ENCODE measurements at regions not wholly inside any gene's neighbourhood (a gene's known extent, or its start where the extent isn't known, plus 50 kb on each side); places are given as distances from the start of the nearest gene placed in this dataset.

- DNase-seq: no peak
Observed at GRCh38 chr2:216286616-216287231, 85.6 kb downstream of the MARCHF4 start.

GRCh38 chr2:216285701-216286100, 86.6 kb downstream of the MARCHF4 start:
- DNase-seq: no peak

DNA sequence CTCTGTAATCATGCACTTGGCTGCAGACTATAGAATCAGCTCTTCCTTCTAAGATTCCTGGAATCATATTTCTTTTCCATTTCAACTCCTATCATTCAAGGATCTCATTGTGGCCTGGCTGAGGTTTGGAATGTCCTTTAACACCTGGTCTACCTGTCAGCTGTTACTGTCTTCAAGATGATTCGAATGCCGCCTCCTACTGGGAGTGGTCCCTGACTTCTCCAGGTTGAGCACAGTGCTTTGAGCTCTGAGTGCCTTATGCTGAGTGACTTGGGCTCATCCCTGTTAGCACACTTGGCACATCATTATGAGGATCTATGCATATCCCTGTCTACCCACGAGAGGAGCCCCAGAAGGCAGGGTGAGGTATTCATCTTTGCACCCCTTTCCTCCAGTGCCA, 87.6 kb downstream of the MARCHF4 start:
- no peak for DNase-seq

- DNase-seq: no peak
Observed at GRCh38 chr2:216283038-216283900, 89.0 kb downstream of the MARCHF4 start.

DNA sequence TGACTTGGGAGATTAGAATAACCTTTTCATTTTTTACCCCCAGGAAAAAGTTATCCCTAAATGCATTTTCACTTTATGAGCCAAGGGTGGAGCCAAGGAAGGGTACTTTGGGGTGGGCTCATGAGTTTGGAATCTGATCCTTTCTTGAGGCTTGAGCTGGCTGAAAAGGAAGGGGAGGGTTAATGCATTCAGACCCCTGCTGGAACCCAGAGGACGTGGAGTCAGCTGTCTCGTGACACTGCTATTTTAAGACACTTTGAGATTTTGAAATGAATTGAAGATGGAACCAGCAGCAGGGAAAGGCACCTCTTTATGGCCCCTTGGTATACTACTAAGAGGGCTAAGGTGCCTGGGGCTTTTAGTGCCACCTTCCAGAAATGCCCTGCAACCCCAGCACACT, 90.4 kb downstream of the MARCHF4 start:
- no peak for DNase-seq

GRCh38 chr2:216281316-216281715, 91.0 kb downstream of the MARCHF4 start:
- DNase-seq: no peak

DNA sequence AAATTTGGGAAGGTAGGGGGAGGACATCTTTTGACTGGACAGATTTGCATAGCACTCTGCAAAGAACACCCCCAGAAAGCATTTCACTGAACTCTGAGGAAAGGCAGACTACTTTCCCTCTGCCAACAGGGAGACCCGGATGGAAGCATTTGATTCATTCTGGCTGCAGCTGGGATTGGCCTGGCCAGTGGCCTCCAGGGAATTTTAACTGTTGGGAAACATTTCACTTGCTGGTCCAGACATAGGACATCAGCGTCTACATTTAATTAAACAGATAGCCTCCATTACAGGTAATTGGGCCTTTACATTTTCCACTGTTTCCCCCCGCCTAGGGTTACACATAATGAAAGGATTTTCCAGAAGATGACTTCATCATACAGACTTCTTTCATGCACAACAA, 92.8 kb downstream of the MARCHF4 start:
- DNase-seq: peak in 2 of 3 donors; percentile 11 to 26

DNA sequence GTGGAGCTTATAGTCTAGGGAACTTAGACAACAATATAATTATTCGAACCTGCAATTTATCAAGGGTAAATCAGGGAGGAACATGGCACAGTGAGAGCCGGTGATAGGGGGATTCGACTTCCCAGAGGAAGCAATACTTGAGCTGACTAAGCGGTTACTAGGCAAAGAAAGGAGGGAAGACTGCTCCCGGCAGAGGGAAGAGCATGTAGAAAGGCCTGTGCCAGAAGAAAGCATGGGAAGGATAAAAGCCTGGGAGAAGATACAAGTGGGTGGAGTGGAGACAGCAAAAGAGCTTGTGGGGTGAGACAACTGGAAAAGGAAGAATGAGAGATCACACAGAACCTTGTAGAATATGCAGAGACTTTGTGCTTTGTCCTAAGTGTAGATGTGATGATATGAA, 93.3 kb downstream of the MARCHF4 start:
- no peak for DNase-seq

- DNase-seq: no peak
Observed at GRCh38 chr2:216275890-216276289, 96.4 kb downstream of the MARCHF4 start.

- DNase-seq: no peak
Observed at GRCh38 chr2:216274194-216274840, 98.0 kb downstream of the MARCHF4 start.

DNA sequence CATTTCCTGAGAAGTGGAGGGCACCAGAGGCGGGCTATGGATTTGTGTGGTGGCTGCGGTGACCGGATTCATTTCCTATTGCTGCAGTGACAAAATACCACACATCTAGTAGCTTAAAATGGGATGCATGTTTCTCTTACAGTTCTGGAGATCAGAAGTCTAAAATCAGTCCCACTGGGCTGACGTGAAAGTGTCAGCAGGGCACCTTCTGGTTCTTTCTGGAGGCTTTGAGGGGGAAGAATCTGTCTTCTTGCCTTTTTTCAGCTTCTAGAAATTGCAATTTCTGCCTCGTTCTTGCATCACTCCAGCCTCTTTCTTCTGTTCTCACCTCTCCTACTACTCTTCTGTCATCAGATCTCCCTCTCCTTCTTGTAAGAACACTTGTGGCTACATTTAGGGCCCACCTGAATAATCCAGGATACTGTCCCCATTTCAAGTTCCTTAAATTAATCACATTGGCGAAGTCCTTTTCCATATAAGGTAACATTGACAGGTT, 111.2 kb downstream of the MARCHF4 start:
- no peak for DNase-seq

DNA sequence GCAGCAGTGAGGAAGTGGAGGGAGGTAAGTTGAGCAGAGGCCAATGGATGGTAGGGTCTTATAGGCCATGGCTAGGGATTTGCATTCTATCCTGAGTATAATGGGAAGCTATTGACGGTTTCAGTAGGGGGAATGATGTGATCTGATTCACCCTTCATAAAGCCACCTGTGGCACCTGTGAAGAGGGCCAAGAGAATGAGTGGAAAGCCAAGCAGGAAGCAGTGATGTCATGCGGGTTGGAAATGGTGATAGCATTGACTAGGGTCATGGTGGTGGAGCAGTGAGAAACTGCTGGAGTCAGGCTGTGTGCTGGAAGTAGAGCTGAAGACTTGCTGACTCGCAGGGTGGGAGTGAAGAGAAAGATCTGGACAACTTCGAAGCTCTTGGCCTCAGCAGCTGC, 111.7 kb downstream of the MARCHF4 start:
- DNase-seq: no peak

DNA sequence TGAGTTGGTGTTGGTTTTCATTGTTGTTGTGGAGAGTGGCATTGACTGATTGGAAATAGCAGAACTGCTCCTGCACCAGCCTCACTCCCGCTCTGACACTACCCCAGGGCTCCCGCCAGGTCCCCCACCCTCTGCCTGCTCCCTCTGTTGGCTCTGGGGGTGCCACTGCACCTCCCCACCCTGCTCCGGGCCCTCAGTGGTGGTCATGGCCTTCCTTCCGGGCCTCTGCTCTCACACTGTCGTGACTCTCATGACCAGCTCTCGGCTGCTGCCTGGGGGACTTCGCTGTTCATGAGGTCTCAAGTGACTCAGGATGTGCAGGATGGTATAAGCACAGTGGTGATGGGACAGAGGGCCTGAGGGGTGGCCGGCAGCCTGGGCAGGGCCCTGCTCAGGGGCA, 113.2 kb downstream of the MARCHF4 start:
- no peak for DNase-seq

GRCh38 chr2:216257089-216257488, 115.2 kb downstream of the MARCHF4 start:
- peak in 1 of 3 donors; percentile 14 for DNase-seq

Measured in muscle of back (tissue), 3 donors.